HG03175 (cell line): ENCODE measurements at regions not wholly inside any gene's neighbourhood (a gene's known extent, or its start where the extent isn't known, plus 50 kb on each side); places are given as distances from the start of the nearest gene placed in this dataset.

Source experiments
- ATAC-seq: cut with Tn5 transposase; IDR thresholded peaks from one replicate; pipeline ENCODE4 v1.9.1; 2021; ENCODE audit warnings: mild to moderate bottlenecking, moderate library complexity; ENCODE audit not compliant: unreplicated experiment

DNA sequence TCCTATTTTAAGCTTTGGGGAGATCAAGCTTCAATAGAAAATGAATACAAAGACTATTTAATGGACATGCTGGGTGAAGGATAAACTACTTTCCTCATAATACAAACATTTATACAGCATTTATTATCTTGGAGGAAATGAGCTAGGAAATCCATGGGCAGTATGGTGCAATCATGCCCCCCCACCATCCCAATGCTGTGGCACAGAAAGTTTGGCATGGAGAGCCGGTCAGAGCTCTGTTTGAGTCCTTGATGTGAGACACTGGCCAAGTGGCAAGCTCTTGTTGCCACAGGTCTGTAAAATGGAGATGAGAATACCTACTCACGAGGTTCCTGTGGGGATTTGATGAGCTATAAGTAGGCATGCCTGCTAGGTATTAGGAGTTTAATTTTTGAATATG lies 120.6 kb downstream of the MAB21L3 start:
- no peak for ATAC-seq

GRCh38 chr1:116232989-116233514 lies 121.9 kb downstream of the MAB21L3 start:
- ATAC-seq, result peak; percentile 45

DNA sequence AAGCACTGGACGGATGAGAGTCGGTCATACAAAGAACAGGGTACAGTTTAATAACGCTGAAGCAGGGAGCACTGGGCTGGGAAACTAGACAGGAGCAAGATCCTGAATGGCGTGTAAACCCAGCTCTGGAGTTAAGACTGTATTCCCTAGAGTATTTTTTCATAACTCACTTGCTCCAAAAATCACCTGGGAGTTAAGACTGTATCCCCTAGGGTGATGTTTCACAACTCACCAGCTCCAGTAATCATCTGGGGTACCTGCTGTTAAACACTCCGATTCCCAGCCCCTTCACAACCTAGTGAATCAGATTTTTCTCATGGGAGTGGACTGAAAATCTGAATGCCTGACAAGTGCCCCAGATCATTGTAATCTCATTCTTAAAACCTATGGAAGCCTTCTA lies 123.2 kb downstream of the MAB21L3 start:
- ATAC-seq, result no peak

DNA sequence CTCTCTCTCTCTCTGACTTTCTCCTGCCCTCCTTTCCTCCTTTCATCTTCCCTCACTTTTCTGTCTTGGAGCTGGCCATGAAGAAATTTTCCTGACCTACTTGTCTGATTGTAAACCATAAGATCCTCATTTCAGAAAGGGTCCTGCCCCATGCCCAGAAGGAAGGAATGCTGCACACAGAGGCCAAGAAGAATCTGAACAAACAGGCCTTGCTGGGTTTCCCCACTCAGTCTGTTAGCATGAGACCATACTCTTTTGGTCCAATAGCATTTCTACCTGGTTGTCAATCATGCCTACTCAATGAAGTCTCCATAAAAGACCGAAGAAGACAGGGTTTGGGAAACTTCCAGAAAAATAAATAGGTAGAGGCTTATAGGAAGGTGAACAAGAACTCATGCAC lies 128.7 kb downstream of the MAB21L3 start:
- ATAC-seq, result no peak

GRCh38 chr1:116242741-116243140 lies 130.3 kb upstream of the ATP1A1 start:
- ATAC-seq, result no peak

DNA sequence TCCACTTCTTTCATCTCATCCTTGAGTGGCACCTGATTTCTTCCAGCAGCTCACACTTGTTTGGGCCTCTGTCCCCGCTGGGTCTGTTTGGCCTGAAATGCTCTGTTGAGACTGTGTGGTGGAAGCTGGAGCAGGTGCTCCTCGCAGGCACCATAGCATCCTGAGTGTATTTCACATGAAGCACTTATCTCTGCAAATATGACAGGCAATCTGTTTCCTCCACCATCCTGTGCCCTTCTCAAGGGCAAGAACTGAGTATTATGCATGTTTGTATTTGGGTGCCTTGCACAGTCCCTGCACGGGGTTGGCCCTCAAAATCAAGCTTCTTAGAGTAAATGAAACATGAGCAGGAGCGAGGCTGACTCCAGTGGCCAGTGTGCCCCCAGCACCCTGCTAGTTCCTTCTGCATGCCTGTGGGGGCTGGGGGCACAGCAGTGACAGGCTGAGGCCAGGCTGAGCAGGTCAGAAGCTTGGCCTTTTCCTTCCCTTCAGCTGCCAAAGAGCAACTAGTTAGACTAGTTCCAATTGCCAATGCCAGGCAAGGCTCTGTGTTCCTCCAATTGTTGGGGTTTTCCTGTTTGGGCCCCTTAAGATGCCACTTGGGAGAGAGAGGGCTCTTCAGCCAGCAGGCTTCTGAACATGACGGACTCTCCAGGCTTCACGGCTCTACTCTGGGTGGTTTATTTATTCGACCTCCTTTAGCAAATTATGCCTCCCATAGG lies 129.6 kb upstream of the ATP1A1 start:
- ATAC-seq, result no peak

GRCh38 chr1:116246174-116246573 lies 126.9 kb upstream of the ATP1A1 start:
- ATAC-seq, result no peak

- ATAC-seq, result no peak
Observed at GRCh38 chr1:116252271-116252670, 120.8 kb upstream of the ATP1A1 start.

- no peak for ATAC-seq
Observed at GRCh38 chr1:116252785-116253184, 120.3 kb upstream of the ATP1A1 start.

DNA sequence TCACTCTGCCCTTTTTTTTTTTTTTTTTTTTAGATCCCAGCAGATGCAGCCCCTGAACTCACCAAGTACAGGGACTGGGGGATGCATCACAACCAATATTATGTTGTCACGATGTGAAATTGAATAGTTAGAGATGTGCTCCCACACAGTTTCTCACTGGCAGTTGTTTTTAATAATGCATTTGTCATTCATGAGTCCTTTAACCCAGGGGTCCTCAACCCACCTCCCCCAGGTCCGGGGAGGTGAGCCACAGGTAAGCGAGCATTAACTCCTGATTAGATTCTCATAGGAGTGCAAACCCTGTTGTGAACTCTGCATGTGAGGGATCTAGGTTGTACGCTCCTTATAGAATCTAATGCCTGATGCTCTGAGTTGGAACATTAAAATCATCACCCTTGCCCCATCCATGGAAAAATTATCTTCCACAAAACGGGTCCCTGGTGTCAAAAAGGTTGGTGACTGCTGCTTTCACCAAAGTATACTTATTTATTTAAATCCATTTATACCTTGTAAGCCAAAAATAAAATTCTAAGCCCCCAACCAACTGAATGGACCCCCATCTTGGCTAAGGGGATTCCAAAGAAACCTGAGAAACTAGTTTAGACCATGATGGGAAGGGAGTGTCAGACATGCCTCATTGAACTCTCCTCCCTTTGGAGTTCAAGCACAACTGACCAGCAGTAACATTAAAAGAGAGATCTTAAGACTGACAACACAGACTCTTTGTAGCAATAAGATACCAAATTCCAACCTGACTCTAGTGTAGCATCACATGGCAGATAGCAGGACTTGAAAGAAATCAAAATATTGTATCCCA lies 119.3 kb upstream of the ATP1A1 start:
- no peak for ATAC-seq

GRCh38 chr1:116254776-116255175 lies 118.3 kb upstream of the ATP1A1 start:
- no peak for ATAC-seq

DNA sequence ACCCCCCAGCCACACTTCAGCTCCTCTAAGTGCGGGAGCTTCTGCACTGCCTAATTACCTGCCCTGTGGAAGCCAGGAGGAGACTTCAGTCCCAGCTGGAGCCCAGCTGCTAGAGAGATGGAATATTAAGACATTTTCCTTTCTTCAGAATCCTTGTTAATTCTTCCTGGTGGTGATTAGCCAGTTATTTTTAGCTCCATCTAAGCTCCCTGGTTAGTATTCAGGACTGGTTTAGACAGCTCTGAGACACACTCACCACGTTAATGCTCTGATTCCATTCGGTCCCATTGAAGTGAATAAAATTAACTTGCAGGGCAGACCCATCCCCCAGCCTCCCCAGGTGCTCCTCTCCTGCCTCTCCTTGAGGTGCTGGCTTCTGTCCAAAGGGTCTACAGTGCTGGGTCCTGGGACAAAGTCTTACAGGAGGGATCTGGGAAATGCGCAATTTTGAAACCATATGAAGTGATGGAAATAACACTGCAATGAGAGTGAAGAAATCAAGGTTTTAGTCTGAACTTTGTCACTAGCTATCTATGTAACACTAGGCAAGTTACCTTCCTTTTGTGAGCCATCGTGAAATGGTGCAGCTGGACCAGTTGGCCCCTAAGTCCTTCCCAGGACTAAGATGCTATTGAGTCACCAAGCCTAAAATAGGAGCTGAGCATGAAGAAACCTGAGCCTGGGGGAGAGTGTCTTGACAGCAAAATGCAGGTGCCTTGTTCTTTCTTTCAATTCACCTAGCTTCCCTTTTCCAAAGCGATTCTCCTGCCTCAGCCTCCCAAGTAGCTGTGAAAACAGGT lies 117.4 kb upstream of the ATP1A1 start:
- ATAC-seq, result no peak

DNA sequence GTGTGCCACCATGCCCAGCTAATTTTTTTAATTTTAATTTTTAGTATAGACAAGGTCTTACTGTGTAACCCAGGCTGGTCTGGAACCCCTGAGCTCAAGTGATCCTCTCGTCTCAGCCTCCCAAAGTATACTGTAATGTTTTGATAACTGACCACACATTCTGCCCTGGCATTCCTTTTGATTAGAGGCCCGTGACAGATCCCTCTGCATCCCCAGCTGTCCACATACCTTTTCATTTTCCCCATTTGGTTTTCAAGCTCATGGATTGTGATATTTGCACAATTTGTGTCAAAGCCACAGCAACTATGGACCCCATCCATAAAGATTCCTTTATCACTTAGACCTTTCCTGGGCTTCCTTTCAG lies 116.8 kb upstream of the ATP1A1 start:
- ATAC-seq, result no peak

DNA sequence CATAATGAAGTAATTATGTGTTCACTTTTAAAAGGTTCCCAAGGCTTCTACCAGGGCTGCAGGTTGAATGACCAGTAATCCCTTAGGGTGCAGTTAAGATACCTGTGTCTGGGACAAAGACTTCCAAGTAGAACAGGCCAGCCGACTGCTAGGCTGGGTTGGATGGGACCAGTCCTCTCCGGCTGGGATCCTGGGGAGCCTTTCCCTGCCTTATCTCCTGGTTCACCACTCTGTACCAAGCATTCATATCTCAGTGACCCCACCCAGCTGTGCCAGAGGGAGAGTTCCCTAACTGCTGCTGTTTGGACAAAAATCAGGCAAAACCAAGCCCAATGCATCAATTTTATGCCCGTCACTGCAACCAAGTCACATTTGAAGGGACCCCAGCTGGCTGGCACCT lies 116.2 kb upstream of the ATP1A1 start:
- no peak for ATAC-seq

- peak; percentile 45 for ATAC-seq
Observed at GRCh38 chr1:116257341-116257767, 115.7 kb upstream of the ATP1A1 start.

- ATAC-seq, result no peak
Observed at GRCh38 chr1:116257836-116258235, 115.2 kb upstream of the ATP1A1 start.

DNA sequence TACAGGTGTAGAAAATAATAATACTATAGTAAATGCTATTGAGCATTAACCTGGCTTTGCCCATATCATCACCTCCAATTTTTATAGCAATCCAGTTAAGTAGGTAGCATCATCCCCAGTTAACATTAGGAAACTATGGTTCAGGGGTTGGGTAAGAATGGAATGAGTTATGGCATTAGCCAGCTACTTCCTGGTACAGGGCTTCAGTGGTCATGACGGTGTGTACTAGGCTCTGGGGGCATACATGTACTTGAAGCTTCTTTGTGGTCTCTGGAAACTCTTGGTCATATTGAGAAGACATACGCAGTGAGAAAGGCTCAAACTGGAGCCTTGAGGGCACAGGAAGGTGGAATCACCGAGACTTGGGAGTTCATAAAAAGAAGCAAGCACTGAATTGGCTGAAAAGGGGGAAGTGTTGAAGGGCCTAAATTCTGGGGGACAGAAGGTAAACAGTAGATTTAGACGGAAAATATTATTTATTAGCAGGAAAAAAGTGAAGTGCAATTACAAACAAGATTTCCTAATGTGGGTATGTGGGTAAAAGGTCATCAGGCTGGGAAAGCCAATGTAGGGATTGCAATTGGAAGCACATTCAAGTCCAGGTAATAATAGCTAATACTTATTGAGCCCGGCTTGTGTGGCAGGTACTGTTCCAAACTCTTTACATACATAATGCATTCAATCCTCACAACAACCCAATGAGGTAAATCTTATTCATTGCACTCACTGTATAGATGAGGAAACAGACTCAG lies 114.2 kb upstream of the ATP1A1 start:
- ATAC-seq, result no peak

- ATAC-seq, result no peak
Observed at GRCh38 chr1:116259663-116260062, 113.4 kb upstream of the ATP1A1 start.

GRCh38 chr1:116260115-116260514 lies 112.9 kb upstream of the ATP1A1 start:
- no peak for ATAC-seq

- ATAC-seq, result no peak
Observed at GRCh38 chr1:116260621-116261020, 112.4 kb upstream of the ATP1A1 start.

GRCh38 chr1:116261227-116261626 lies 111.8 kb upstream of the ATP1A1 start:
- ATAC-seq, result no peak
